A673 (cell line): ENCODE measurements at regions not wholly inside any gene's neighbourhood (a gene's known extent, or its start where the extent isn't known, plus 50 kb on each side); places are given as distances from the start of the nearest gene placed in this dataset.

ENCODE experiments used
- BruUV-seq: library from RNA; stranded (reverse); fragments of 400-500 nt; replicated peaks from 2 replicates; lab custom pipeline; 2021; lab: Mats Ljungman, UMichigan
- CTCF ChIA-PET: fragments of 300-600 bp; sonication (Branson Sonifier 250); formaldehyde crosslinking; loops from one replicate; lab custom pipeline; 2022; ENCODE audit warnings: antibody characterized with exemption; lab: Charles Lee
- POLR2A ChIA-PET: fragments of 300-600 bp; sonication (Branson Sonifier 250); formaldehyde crosslinking; loops from one replicate; lab custom pipeline; 2022; ENCODE audit warnings: antibody characterized with exemption; ENCODE audit not compliant: low non-redundant PET; lab: Charles Lee
- DNase-seq: peaks from one replicate; pipeline ENCODE4 v3.0.0-alpha.2; 2015; ENCODE audit warnings: low spot score
- H3K27ac ChIP-seq: fragments of 200-600 bp; sonication (generic); 2 replicates; pipeline ENCODE4 v1.5.1; 2016; ENCODE audit warnings: mixed run types, low read depth, mild to moderate bottlenecking, mixed read lengths, antibody characterized with exemption, low read length; ENCODE audit not compliant: poor library complexity, severe bottlenecking
- H3K27me3 ChIP-seq: fragments of 200-600 bp; sonication (generic); replicated peaks from 2 replicates; pipeline ENCODE4 v1.6.1; 2017; ENCODE audit warnings: mixed run types, low read depth, mild to moderate bottlenecking, mixed read lengths, antibody characterized with exemption, low read length; ENCODE audit not compliant: insufficient read depth, poor library complexity
- H3K36me3 ChIP-seq: fragments of 200-600 bp; sonication (generic); 2 replicates; pipeline ENCODE4 v1.6.1; 2016; ENCODE audit warnings: mixed run types, mild to moderate bottlenecking, mixed read lengths, antibody characterized with exemption, low read length; ENCODE audit not compliant: insufficient read depth, poor library complexity, severe bottlenecking
- H3K4me1 ChIP-seq: fragments of 200-600 bp; sonication (generic); 2 replicates; pipeline ENCODE4 v1.6.1; 2017; ENCODE audit warnings: mixed run types, mild to moderate bottlenecking, mixed read lengths, antibody characterized with exemption, low read length; ENCODE audit not compliant: insufficient read depth, poor library complexity, severe bottlenecking
- H3K4me3 ChIP-seq: fragments of 200-600 bp; sonication (generic); 2 replicates; pipeline ENCODE4 v1.5.1; 2016; ENCODE audit warnings: low read depth, mixed run types, mild to moderate bottlenecking, mixed read lengths, low read length; ENCODE audit not compliant: poor library complexity, severe bottlenecking
- H3K9me3 ChIP-seq: fragments of 200-600 bp; sonication (generic); 2 replicates; pipeline ENCODE4 v1.6.1; 2016; ENCODE audit warnings: mixed run types, low read depth, mild to moderate bottlenecking, mixed read lengths, antibody characterized with exemption, low read length; ENCODE audit not compliant: poor library complexity, severe bottlenecking
- EZH2 ChIP-seq: fragments of 200-600 bp; sonication (generic); IDR thresholded peaks from 2 replicates; pipeline ENCODE4 v1.6.1; 2017; ENCODE audit warnings: borderline replicate concordance, low read depth, mild to moderate bottlenecking, mixed read lengths, antibody characterized with exemption, low read length; ENCODE audit not compliant: poor library complexity, severe bottlenecking
- intact Hi-C: fragments of 100-400 bp; cut with micrococcal nuclease; formaldehyde crosslinking; loops from one replicate; pipeline ENCODE4 v1.10.0; 2022; ENCODE audit not compliant: unreplicated experiment
- TF ChIP-seq, protein P1 (sequence below): fragments of 300-800, 200-600 bp; sonication (generic); conservative IDR thresholded peaks from 2 replicates; pipeline ENCODE4 v1.5.1; 2017; ENCODE audit warnings: low read depth, mild to moderate bottlenecking, antibody characterized with exemption, low read length, moderate library complexity, mixed read lengths

DNA sequence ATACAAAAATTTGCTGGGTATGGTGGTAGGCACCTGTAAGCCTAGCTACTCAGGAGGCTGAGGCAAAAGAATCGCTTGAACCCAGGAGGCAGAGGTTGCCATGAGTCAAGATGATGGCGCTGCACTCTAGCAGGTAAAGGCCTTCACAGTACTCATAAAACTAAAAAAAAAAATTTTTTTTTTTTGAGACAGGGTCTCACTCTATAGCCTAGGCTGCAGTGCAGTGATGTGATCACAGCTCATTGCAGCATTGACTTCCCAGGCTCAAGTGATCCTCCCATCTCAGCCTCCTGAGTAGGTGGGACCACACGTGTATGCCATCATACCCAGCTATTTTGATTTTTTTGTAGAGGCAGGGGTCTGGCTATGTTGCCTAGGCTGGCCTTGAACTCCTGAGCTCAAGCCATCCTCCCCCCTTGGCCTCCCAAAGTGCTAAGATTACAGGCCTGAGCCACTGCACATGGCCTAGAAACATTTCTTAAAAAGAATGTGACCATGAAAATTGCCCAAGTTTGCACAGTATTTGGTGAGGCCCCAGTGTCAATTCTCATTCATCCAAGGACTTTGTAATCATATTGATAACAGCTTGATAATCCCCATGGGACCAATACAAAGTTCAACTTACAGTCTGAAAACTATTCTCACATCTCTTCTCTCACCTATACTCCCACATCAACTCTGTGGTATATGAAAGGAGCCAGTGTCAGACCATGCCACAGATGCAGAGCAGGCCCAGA is 64.2 kb upstream of the MYCN start:
- H3K4me1 ChIP-seq, result no peaks in the 10 kb centered on the region
- POLR2A ChIA-PET, result no interaction called here
- TF ChIP-seq, protein P1, sequence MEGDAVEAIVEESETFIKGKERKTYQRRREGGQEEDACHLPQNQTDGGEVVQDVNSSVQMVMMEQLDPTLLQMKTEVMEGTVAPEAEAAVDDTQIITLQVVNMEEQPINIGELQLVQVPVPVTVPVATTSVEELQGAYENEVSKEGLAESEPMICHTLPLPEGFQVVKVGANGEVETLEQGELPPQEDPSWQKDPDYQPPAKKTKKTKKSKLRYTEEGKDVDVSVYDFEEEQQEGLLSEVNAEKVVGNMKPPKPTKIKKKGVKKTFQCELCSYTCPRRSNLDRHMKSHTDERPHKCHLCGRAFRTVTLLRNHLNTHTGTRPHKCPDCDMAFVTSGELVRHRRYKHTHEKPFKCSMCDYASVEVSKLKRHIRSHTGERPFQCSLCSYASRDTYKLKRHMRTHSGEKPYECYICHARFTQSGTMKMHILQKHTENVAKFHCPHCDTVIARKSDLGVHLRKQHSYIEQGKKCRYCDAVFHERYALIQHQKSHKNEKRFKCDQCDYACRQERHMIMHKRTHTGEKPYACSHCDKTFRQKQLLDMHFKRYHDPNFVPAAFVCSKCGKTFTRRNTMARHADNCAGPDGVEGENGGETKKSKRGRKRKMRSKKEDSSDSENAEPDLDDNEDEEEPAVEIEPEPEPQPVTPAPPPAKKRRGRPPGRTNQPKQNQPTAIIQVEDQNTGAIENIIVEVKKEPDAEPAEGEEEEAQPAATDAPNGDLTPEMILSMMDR, result no peak
- TF ChIP-seq EZH2, result no peak
- no peak overlapping the region for H3K4me3 ChIP-seq
- CTCF ChIA-PET, result no interaction called here
- no peak for DNase-seq
- H3K27me3 ChIP-seq, result no peaks in the 10 kb centered on the region
- H3K36me3 ChIP-seq, result no peaks in the 10 kb centered on the region
- no peak overlapping the region for H3K27ac ChIP-seq
- no peaks in the 10 kb centered on the region for H3K9me3 ChIP-seq
- intact Hi-C loops, result no loop called here
- BruUV-seq, result no TSS peak

DNA sequence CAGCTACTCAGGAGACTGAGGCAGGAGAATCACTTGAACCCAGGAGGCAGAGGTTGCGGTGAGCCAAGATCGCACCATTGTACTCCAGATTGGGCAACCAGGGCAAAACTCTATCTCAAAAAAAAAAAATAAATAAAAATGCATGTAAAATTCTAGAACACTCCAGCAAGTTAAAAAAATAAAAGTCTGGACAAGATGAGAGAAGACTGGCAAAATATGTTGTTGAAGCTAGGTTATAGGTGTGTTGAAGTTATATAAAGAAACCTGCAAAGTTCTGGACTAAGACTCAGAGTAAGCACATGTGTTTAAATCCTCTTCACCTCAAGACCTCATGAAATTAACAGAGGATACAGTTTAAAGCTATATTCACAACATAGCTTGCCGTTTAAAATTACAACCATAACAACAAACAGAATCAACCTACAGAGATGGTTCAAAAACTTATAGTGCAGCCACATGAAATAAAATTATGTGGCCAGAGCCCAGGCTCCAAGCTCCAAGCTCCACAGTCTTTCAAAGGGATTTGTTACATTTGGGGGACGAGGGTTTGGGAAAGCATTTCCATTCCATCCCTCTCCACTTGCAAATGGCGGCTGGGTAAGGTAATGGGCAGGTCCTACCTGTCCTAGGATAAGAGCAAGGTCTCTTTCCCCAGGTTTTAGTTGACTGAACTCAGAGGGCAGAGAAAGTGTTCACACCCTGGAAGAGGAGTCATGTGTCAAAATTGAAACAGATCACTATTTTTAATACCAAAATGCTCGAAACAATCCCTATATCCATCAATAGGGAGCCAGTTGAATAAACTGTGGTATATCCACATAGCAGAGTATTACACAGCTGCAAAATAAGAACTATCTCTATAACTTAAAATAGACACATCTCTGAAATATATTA is 59.9 kb upstream of the MYCN start:
- TF ChIP-seq EZH2, result no peak
- TF ChIP-seq, protein P1, result no peak
- Histone ChIP-seq H3K36me3 (no peaks in the 10 kb centered on the region), H3K9me3 (no peaks in the 10 kb centered on the region), H3K27me3 (no peaks in the 10 kb centered on the region), H3K27ac (no peak overlapping the region), H3K4me1 (peaks cover 3% of the 10 kb centered on the region), H3K4me3 (no peak overlapping the region)
- ChIA-PET POLR2A (no interaction called here), CTCF (interaction anchor here (0.7 kb wide), 1 partner anchor 10 kb away, joined by 7 read pairs; no protein-coding TSS in a partner anchor)
- DNase-seq, result no peak
- no TSS peak for BruUV-seq
- intact Hi-C loops, result no loop called here

DNA sequence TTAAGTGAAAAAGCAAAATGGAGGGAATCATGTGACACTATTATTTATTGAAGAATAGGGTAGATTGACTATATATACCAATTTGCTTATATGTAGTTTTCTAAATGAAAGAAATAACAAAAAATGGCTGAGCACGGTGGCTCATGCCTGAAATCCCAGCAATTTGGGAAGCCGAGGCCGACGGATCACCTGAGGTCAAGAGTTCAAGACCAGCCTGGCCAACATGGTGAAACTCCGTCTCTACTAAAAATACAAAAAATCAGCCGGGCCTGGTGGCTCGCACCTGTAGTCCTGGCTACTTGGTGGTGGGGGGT is 59.3 kb upstream of the MYCN start:
- Histone ChIP-seq H3K27ac (no peak overlapping the region), H3K9me3 (no peaks in the 10 kb centered on the region), H3K36me3 (no peaks in the 10 kb centered on the region), H3K27me3 (no peaks in the 10 kb centered on the region), H3K4me1 (peaks cover 3% of the 10 kb centered on the region), H3K4me3 (no peak overlapping the region)
- intact Hi-C loops, result no loop called here
- DNase-seq, result no peak
- BruUV-seq, result no TSS peak
- ChIA-PET POLR2A (no interaction called here), CTCF (no interaction called here)
- no peak for TF ChIP-seq EZH2
- TF ChIP-seq, protein P1, result no peak
